ENCODE measurements at regions not wholly inside any gene's neighbourhood (a gene's known extent, or its start where the extent isn't known, plus 50 kb on each side); places are given as distances from the start of the nearest gene placed in this dataset.
"Not testable (repeated sequence)": the region's sequence is repeated elsewhere in the genome, so short reads cannot be mapped to it uniquely, and the experiment has no call there.

- TF ChIP-seq CTCF (IDR thresholded peaks at IDR 0.05; ENCODE audit: poor library complexity, severe bottlenecking), result no peak
- no peaks in the 10 kb centered on the region for H3K36me3 ChIP-seq (ENCODE audit: low read depth)
- ATAC-seq (ENCODE audit: low read depth) (no peak), DNase-seq (ENCODE audit: low spot score) (no peak)
- H3K4me3 ChIP-seq (ENCODE audit: severe bottlenecking), result no peak overlapping the region
- peaks cover 11% of the 10 kb centered on the region for H3K4me1 ChIP-seq (ENCODE audit: insufficient read depth, poor library complexity, severe bottlenecking)
- no peaks in the 10 kb centered on the region for H3K27me3 ChIP-seq (ENCODE audit: insufficient read depth, poor library complexity, severe bottlenecking)
- H3K9me3 ChIP-seq (ENCODE audit: severe bottlenecking), result no peaks in the 10 kb centered on the region
- no peak overlapping the region for H3K27ac ChIP-seq (ENCODE audit: poor library complexity, severe bottlenecking)
Observed at GRCh38 chr13:72620874-72621273, 106.6 kb downstream of the MZT1 start.

GRCh38 chr13:72617951-72618350 lies 109.5 kb downstream of the MZT1 start:
- no peak for TF ChIP-seq CTCF (IDR thresholded peaks at IDR 0.05; ENCODE audit: poor library complexity, severe bottlenecking)
- Histone ChIP-seq H3K9me3 (ENCODE audit: severe bottlenecking) (no peaks in the 10 kb centered on the region), H3K4me3 (ENCODE audit: severe bottlenecking) (no peak overlapping the region), H3K27me3 (ENCODE audit: insufficient read depth, poor library complexity, severe bottlenecking) (no peaks in the 10 kb centered on the region), H3K4me1 (ENCODE audit: insufficient read depth, poor library complexity, severe bottlenecking) (peaks cover 9% of the 10 kb centered on the region), H3K27ac (ENCODE audit: poor library complexity, severe bottlenecking) (no peak overlapping the region), H3K36me3 (ENCODE audit: low read depth) (no peaks in the 10 kb centered on the region)
- ATAC-seq (ENCODE audit: low read depth) (no peak), DNase-seq (ENCODE audit: low spot score) (no peak)

- no peak for TF ChIP-seq CTCF (IDR thresholded peaks at IDR 0.05; ENCODE audit: poor library complexity, severe bottlenecking)
- H3K9me3 ChIP-seq (ENCODE audit: severe bottlenecking), result no peaks in the 10 kb centered on the region
- no peaks in the 10 kb centered on the region for H3K36me3 ChIP-seq (ENCODE audit: low read depth)
- no peak for DNase-seq (ENCODE audit: low spot score)
- ATAC-seq (ENCODE audit: low read depth), result no peak
- no peak overlapping the region for H3K4me3 ChIP-seq (ENCODE audit: severe bottlenecking)
- H3K27ac ChIP-seq (ENCODE audit: poor library complexity, severe bottlenecking), result no peak overlapping the region
- peaks cover 1% of the 10 kb centered on the region for H3K4me1 ChIP-seq (ENCODE audit: insufficient read depth, poor library complexity, severe bottlenecking)
- no peaks in the 10 kb centered on the region for H3K27me3 ChIP-seq (ENCODE audit: insufficient read depth, poor library complexity, severe bottlenecking)
Observed at GRCh38 chr13:72617186-72617585, 110.2 kb downstream of the MZT1 start.

- H3K4me3 ChIP-seq (ENCODE audit: severe bottlenecking); H3K9me3 ChIP-seq (ENCODE audit: severe bottlenecking); ATAC-seq (ENCODE audit: low read depth); H3K4me1 ChIP-seq (ENCODE audit: insufficient read depth, poor library complexity, severe bottlenecking); DNase-seq (ENCODE audit: low spot score); H3K27me3 ChIP-seq (ENCODE audit: insufficient read depth, poor library complexity, severe bottlenecking); H3K36me3 ChIP-seq (ENCODE audit: low read depth); H3K27ac ChIP-seq (ENCODE audit: poor library complexity, severe bottlenecking): not testable (repeated sequence)
Observed at GRCh38 chr13:72610251-72610891, 117.1 kb downstream of the MZT1 start.

- DNase-seq (ENCODE audit: low spot score) (no peak), ATAC-seq (ENCODE audit: low read depth) (no peak)
- Histone ChIP-seq H3K9me3 (ENCODE audit: severe bottlenecking) (no peaks in the 10 kb centered on the region), H3K27ac (ENCODE audit: poor library complexity, severe bottlenecking) (no peak overlapping the region), H3K4me1 (ENCODE audit: insufficient read depth, poor library complexity, severe bottlenecking) (no peaks in the 10 kb centered on the region), H3K36me3 (ENCODE audit: low read depth) (no peaks in the 10 kb centered on the region), H3K4me3 (ENCODE audit: severe bottlenecking) (no peak overlapping the region), H3K27me3 (ENCODE audit: insufficient read depth, poor library complexity, severe bottlenecking) (no peaks in the 10 kb centered on the region)
- no peak for TF ChIP-seq CTCF (IDR thresholded peaks at IDR 0.05; ENCODE audit: poor library complexity, severe bottlenecking)
Observed at GRCh38 chr13:72599178-72599743, 128.2 kb downstream of the MZT1 start.
